ENCODE measurements at regions not wholly inside any gene's neighbourhood (a gene's known extent, or its start where the extent isn't known, plus 50 kb on each side); places are given as distances from the start of the nearest gene placed in this dataset.

- DNase-seq: no peak
- Histone ChIP-seq H3K4me1 (no peaks in the 10 kb centered on the region), H3K36me3 (no peaks in the 10 kb centered on the region), H3K9me3 (no peaks in the 10 kb centered on the region), H3K27ac (no peak overlapping the region), H3K4me3 (no peak overlapping the region), H3K27me3 (no peaks in the 10 kb centered on the region)
- TF ChIP-seq POLR2A (IDR thresholded peaks at IDR 0.05): no peak
- TF ChIP-seq, protein P1, sequence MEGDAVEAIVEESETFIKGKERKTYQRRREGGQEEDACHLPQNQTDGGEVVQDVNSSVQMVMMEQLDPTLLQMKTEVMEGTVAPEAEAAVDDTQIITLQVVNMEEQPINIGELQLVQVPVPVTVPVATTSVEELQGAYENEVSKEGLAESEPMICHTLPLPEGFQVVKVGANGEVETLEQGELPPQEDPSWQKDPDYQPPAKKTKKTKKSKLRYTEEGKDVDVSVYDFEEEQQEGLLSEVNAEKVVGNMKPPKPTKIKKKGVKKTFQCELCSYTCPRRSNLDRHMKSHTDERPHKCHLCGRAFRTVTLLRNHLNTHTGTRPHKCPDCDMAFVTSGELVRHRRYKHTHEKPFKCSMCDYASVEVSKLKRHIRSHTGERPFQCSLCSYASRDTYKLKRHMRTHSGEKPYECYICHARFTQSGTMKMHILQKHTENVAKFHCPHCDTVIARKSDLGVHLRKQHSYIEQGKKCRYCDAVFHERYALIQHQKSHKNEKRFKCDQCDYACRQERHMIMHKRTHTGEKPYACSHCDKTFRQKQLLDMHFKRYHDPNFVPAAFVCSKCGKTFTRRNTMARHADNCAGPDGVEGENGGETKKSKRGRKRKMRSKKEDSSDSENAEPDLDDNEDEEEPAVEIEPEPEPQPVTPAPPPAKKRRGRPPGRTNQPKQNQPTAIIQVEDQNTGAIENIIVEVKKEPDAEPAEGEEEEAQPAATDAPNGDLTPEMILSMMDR (IDR thresholded peaks at IDR 0.05): no peak
- 40% methylated on average over 3 of the region's 3 CpGs for WGBS, 2 donors
- intact Hi-C loops (cut with DNase I): no loop called here
These were observed 148.3 kb downstream of the RBM43 start for GRCh38 chr2:151113318-151113717.

- no peak overlapping the region for H3K27ac ChIP-seq
- 36 to 50% methylated on average over 1 of the region's 1 CpG for WGBS, 2 donors
- no peak for DNase-seq
- no peaks in the 10 kb centered on the region for H3K36me3 ChIP-seq
- H3K4me3 ChIP-seq: no peak overlapping the region
- no peak for TF ChIP-seq POLR2A (IDR thresholded peaks at IDR 0.05)
- TF ChIP-seq, protein P1 (IDR thresholded peaks at IDR 0.05): no peak
- intact Hi-C loops (cut with DNase I): no loop called here
- no peaks in the 10 kb centered on the region for H3K27me3 ChIP-seq
- H3K9me3 ChIP-seq: no peaks in the 10 kb centered on the region
- H3K4me1 ChIP-seq: no peaks in the 10 kb centered on the region
These were observed 149.9 kb downstream of the RBM43 start for GRCh38 chr2:151111599-151112278.

- no peak for DNase-seq
These were observed 154.7 kb downstream of the RBM43 start for GRCh38 chr2:151106805-151107506.

GRCh38 chr2:151103551-151103950 is 158.1 kb downstream of the RBM43 start:
- Histone ChIP-seq H3K27ac (no peak overlapping the region), H3K36me3 (no peaks in the 10 kb centered on the region), H3K4me1 (no peaks in the 10 kb centered on the region), H3K9me3 (no peaks in the 10 kb centered on the region), H3K4me3 (no peak overlapping the region), H3K27me3 (no peaks in the 10 kb centered on the region)
- intact Hi-C loops (cut with DNase I): no loop called here
- 84 to 95% methylated on average over 2 to 4 of the region's 4 CpGs for WGBS, 2 donors
- no peak for DNase-seq
- no peak for TF ChIP-seq POLR2A (IDR thresholded peaks at IDR 0.05)
- TF ChIP-seq, protein P1 (IDR thresholded peaks at IDR 0.05): no peak

More at GRCh38 chr2:151106805-151107506, 154.7 kb downstream of the RBM43 start:
- Histone ChIP-seq H3K36me3 (no peaks in the 10 kb centered on the region), H3K9me3 (no peaks in the 10 kb centered on the region), H3K27me3 (no peaks in the 10 kb centered on the region), H3K27ac (no peak overlapping the region), H3K4me3 (no peak overlapping the region), H3K4me1 (no peaks in the 10 kb centered on the region)
- no peak for TF ChIP-seq POLR2A (IDR thresholded peaks at IDR 0.05)
- TF ChIP-seq, protein P1 (IDR thresholded peaks at IDR 0.05): no peak
- intact Hi-C loops (cut with DNase I): no loop called here
- 27 to 33% methylated on average over 2 to 3 of the region's 3 CpGs for WGBS, 2 donors

DNA sequence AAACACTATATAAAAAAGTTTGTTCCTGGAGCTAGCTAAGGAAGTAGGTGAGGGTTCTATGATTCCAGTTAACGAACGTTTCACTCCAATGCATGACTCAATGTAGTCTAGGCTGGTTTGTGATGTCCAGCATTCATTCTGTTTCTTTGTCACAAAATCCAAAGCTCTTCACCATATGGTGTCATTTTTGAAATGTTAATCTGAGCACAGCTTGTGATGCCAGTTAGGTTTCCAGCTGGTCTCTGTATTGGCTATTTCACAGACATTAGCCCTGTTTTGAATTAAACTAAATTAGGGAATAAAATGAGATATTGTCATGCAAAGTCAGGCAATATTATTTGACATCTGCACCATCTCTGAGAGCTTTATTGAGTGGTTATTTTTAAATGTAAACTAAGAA is 159.4 kb downstream of the RBM43 start:
- Histone ChIP-seq H3K36me3 (no peaks in the 10 kb centered on the region), H3K4me3 (no peak overlapping the region), H3K4me1 (no peaks in the 10 kb centered on the region), H3K9me3 (no peaks in the 10 kb centered on the region), H3K27ac (no peak overlapping the region), H3K27me3 (no peaks in the 10 kb centered on the region)
- intact Hi-C loops (cut with DNase I): no loop called here
- WGBS, 2 donors: 61 to 62% methylated on average over 2 of the region's 2 CpGs
- TF ChIP-seq, protein P1 (IDR thresholded peaks at IDR 0.05): no peak
- TF ChIP-seq POLR2A (IDR thresholded peaks at IDR 0.05): no peak
- no peak for DNase-seq

Data from esophagus squamous epithelium (tissue), 5 donors.